Panc1 (cell line): ENCODE measurements at regions not wholly inside any gene's neighbourhood (a gene's known extent, or its start where the extent isn't known, plus 50 kb on each side); places are given as distances from the start of the nearest gene placed in this dataset.
"Not testable (repeated sequence)": the region's sequence is repeated elsewhere in the genome, so short reads cannot be mapped to it uniquely, and the experiment has no call there.

Source experiments
- ATAC-seq: fragments of 200-7000 bp; cut with Tn5 transposase; 2 replicates; pipeline ENCODE4 v1.9.1; 2020; ENCODE audit warnings: mild to moderate bottlenecking, moderate library complexity
- BruUV-seq: library from RNA; stranded (reverse); fragments of 400-500 nt; replicated peaks from 2 replicates; lab custom pipeline; 2021; lab: Mats Ljungman, UMichigan
- CTCF ChIA-PET: fragments of 300-600 bp; sonication (Branson Sonifier 250); formaldehyde crosslinking; loops from one replicate; lab custom pipeline; 2022; ENCODE audit warnings: antibody characterized with exemption; lab: Charles Lee
- POLR2A ChIA-PET: fragments of 300-600 bp; sonication (Branson Sonifier 250); formaldehyde crosslinking; loops from one replicate; lab custom pipeline; 2022; ENCODE audit warnings: antibody characterized with exemption; lab: Charles Lee
- DNase-seq: peaks from one replicate; pipeline ENCODE4 v3.0.0-alpha.2; 2010; ENCODE audit warnings: low read depth, low spot score
- H3K27ac ChIP-seq: 2 replicates; pipeline ENCODE4 v1.5.1; 2011; ENCODE audit warnings: mild to moderate bottlenecking, low read length, inconsistent platforms
- H3K27me3 ChIP-seq: fragments of 200-500 bp; sonication (Bioruptor generic); 2 replicates; pipeline ENCODE4 v1.6.0; 2014; ENCODE audit warnings: low read length, inconsistent platforms; ENCODE audit not compliant: control insufficient read depth, insufficient read depth
- H3K36me3 ChIP-seq: fragments of 200-500 bp; sonication (Bioruptor generic); 2 replicates; pipeline ENCODE4 v1.5.1; 2014; ENCODE audit warnings: inconsistent platforms, mild to moderate bottlenecking, low read length, moderate library complexity; ENCODE audit not compliant: control insufficient read depth, insufficient read depth
- H3K4me1 ChIP-seq: 2 replicates; pipeline ENCODE4 v1.5.1; 2011; ENCODE audit warnings: inconsistent platforms, mild to moderate bottlenecking, low read length, moderate library complexity; ENCODE audit not compliant: control insufficient read depth, insufficient read depth
- H3K4me3 ChIP-seq, 2 experiments: 2 replicates each; pipeline ENCODE4 v1.5.1; 2011 to 2012; ENCODE audit warnings: low read depth in 2 of 2, low read length in 2 of 2, mild to moderate bottlenecking in 2 of 2, inconsistent platforms in 1 of 2, moderate library complexity in 1 of 2
- H3K9me3 ChIP-seq: fragments of 200-500 bp; sonication (Bioruptor generic); 2 replicates; pipeline ENCODE4 v1.5.1; 2014; ENCODE audit warnings: low read depth, mild to moderate bottlenecking, inconsistent platforms, low read length, moderate library complexity; ENCODE audit not compliant: control insufficient read depth, insufficient read depth
- in situ Hi-C: cut with HindIII; loops from 2 replicates; pipeline ENCODE4 v1.10.0; 2016; ENCODE audit warnings: low sequenced_read_pairs, low pct_unique_long_range_greater_than_20kb
- intact Hi-C: fragments of 100-400 bp; cut with micrococcal nuclease; formaldehyde crosslinking; loops from one replicate; pipeline ENCODE4 v1.10.0; 2022; ENCODE audit not compliant: unreplicated experiment

GRCh38 chr15:20991691-20992090 lies 125.6 kb upstream of the POTEB2 start:
- BruUV-seq, H3K36me3 ChIP-seq, POLR2A ChIA-PET, CTCF ChIA-PET, H3K4me1 ChIP-seq, in situ Hi-C loops, H3K4me3 ChIP-seq, intact Hi-C loops, ATAC-seq, H3K27ac ChIP-seq, H3K27me3 ChIP-seq, H3K9me3 ChIP-seq, DNase-seq: not testable (repeated sequence)

- CTCF ChIA-PET, H3K27ac ChIP-seq, H3K27me3 ChIP-seq, ATAC-seq, POLR2A ChIA-PET, H3K4me1 ChIP-seq, BruUV-seq, in situ Hi-C loops, DNase-seq, H3K9me3 ChIP-seq, H3K36me3 ChIP-seq, intact Hi-C loops, H3K4me3 ChIP-seq: not testable (repeated sequence)
Measured at GRCh38 chr15:20991253-20991652, 125.1 kb upstream of the POTEB2 start.

- H3K27ac ChIP-seq, DNase-seq, H3K4me1 ChIP-seq, BruUV-seq, CTCF ChIA-PET, H3K9me3 ChIP-seq, intact Hi-C loops, H3K36me3 ChIP-seq, H3K27me3 ChIP-seq, H3K4me3 ChIP-seq, in situ Hi-C loops, POLR2A ChIA-PET, ATAC-seq: not testable (repeated sequence)
Measured at GRCh38 chr15:20986775-20987174, 120.7 kb upstream of the POTEB2 start.

GRCh38 chr15:20978057-20978456 lies 111.9 kb upstream of the POTEB2 start:
- H3K9me3 ChIP-seq, in situ Hi-C loops, DNase-seq, intact Hi-C loops, H3K4me3 ChIP-seq, H3K36me3 ChIP-seq, POLR2A ChIA-PET, CTCF ChIA-PET, BruUV-seq, H3K4me1 ChIP-seq, H3K27ac ChIP-seq, H3K27me3 ChIP-seq: not testable (repeated sequence)
- peak; percentile 58; the same call in 1 of the 2 replicates for ATAC-seq

- BruUV-seq, DNase-seq, POLR2A ChIA-PET, ATAC-seq, H3K9me3 ChIP-seq, CTCF ChIA-PET, H3K4me3 ChIP-seq, H3K36me3 ChIP-seq, H3K4me1 ChIP-seq, intact Hi-C loops, H3K27ac ChIP-seq, in situ Hi-C loops, H3K27me3 ChIP-seq: not testable (repeated sequence)
Measured at GRCh38 chr15:20972762-20973161, 106.6 kb upstream of the POTEB2 start.

GRCh38 chr15:20959299-20959698 lies 93.2 kb upstream of the POTEB2 start:
- intact Hi-C loops, H3K36me3 ChIP-seq, H3K4me3 ChIP-seq, H3K27me3 ChIP-seq, BruUV-seq, POLR2A ChIA-PET, H3K9me3 ChIP-seq, in situ Hi-C loops, DNase-seq, H3K27ac ChIP-seq, ATAC-seq, H3K4me1 ChIP-seq, CTCF ChIA-PET: not testable (repeated sequence)

GRCh38 chr15:20929322-20929721 lies 63.2 kb upstream of the POTEB2 start:
- BruUV-seq, intact Hi-C loops, POLR2A ChIA-PET, in situ Hi-C loops, H3K4me1 ChIP-seq, H3K4me3 ChIP-seq, H3K27ac ChIP-seq, H3K9me3 ChIP-seq, DNase-seq, CTCF ChIA-PET, H3K36me3 ChIP-seq, ATAC-seq, H3K27me3 ChIP-seq: not testable (repeated sequence)
